CD4-positive, alpha-beta T cell (primary cell): ENCODE measurements at regions not wholly inside any gene's neighbourhood (a gene's known extent, or its start where the extent isn't known, plus 50 kb on each side); places are given as distances from the start of the nearest gene placed in this dataset.

Experiments used
- ATAC-seq: fragments of 200-7000 bp; cut with Tn5 transposase; one replicate; pipeline ENCODE4 v1.10.0; 2022; ENCODE audit warnings: mild to moderate bottlenecking; ENCODE audit not compliant: poor library complexity
- CTCF ChIA-PET: fragments of 350-600 bp; sonication (Branson Sonifier 250); formaldehyde crosslinking; loops from one replicate; lab custom pipeline; 2021; ENCODE audit warnings: antibody characterized with exemption, inconsistent platforms; lab: Charles Lee
- POLR2A ChIA-PET: fragments of 350-600 bp; sonication (Branson Sonifier 250); formaldehyde crosslinking; loops from one replicate; lab custom pipeline; 2021; ENCODE audit warnings: antibody characterized with exemption, inconsistent platforms; lab: Charles Lee
- DNase-seq, 14 experiments: peaks; one replicate each; pipeline ENCODE4 v3.0.0-alpha.2; 2013 to 2020; ENCODE audit warnings: mixed read lengths in 2 of 14
- H3K27ac ChIP-seq, 2 donors: one replicate each; pipeline versions ENCODE4 v1.5.1 to v1.7.0; 2013; ENCODE audit warnings: low read length in 2 of 2, low read depth in 1 of 2, mild to moderate bottlenecking in 1 of 2
- H3K27me3 ChIP-seq, 2 experiments: 1 replicate in 1 of 2; 2 replicates in 1 of 2; pipeline versions ENCODE4 v1.6.1 to v1.7.0; 2013; ENCODE audit warnings: low read length in 2 of 2, control low read depth in 1 of 2, mild to moderate bottlenecking in 1 of 2, moderate library complexity in 1 of 2; ENCODE audit not compliant: insufficient read depth in 2 of 2, control insufficient read depth in 1 of 2
- H3K36me3 ChIP-seq: one replicate; pipeline ENCODE4 v1.6.1; 2013; ENCODE audit warnings: low read length, control low read depth; ENCODE audit not compliant: insufficient read depth
- H3K4me1 ChIP-seq: one replicate; pipeline ENCODE4 v1.6.1; 2013; ENCODE audit warnings: low read length, control low read depth; ENCODE audit not compliant: insufficient read depth
- H3K4me3 ChIP-seq: one replicate; pipeline ENCODE4 v1.5.1; 2013; ENCODE audit warnings: mild to moderate bottlenecking, low read length, moderate library complexity
- H3K9me3 ChIP-seq, 2 experiments: 1 replicate in 1 of 2; 2 replicates in 1 of 2; pipeline versions ENCODE4 v1.6.1 to v1.7.0; 2013; ENCODE audit warnings: low read length in 2 of 2, mild to moderate bottlenecking in 2 of 2, control low read depth in 1 of 2, moderate library complexity in 1 of 2; ENCODE audit not compliant: control insufficient read depth in 1 of 2, insufficient read depth in 1 of 2
- H3K27ac Mint-ChIP-seq: one replicate; pipeline ENCODE4 v1.8.0; 2020; ENCODE audit warnings: mixed read lengths
- H3K27me3 Mint-ChIP-seq: one replicate; pipeline ENCODE4 v1.8.0; 2021; ENCODE audit warnings: mixed read lengths
- H3K36me3 Mint-ChIP-seq: one replicate; pipeline ENCODE4 v1.8.0; 2021; ENCODE audit warnings: low read depth, mixed read lengths
- H3K4me1 Mint-ChIP-seq: one replicate; pipeline ENCODE4 v1.8.0; 2021; ENCODE audit warnings: low read depth, mixed read lengths
- H3K4me3 Mint-ChIP-seq: one replicate; pipeline ENCODE4 v1.8.0; 2020; ENCODE audit warnings: mild to moderate bottlenecking, mixed read lengths
- H3K9me3 Mint-ChIP-seq: one replicate; pipeline ENCODE4 v1.8.0; 2020; ENCODE audit warnings: mixed read lengths
- intact Hi-C, 2 experiments: fragments of 100-400 bp; cut with DNase I in 1 of 2; cut with micrococcal nuclease in 1 of 2; formaldehyde crosslinking; loops; one replicate each; pipeline versions ENCODE4 v1.15.1 to v1.9.0; 2023 to 2025; cut with DNase I, micrococcal nuclease
- TF ChIP-seq, protein P1 (sequence below): fragments of 200-600 bp; IDR thresholded peaks from one replicate; pipeline ENCODE4 v1.8.0; 2022; ENCODE audit warnings: antibody characterized with exemption, mild to moderate bottlenecking

DNA sequence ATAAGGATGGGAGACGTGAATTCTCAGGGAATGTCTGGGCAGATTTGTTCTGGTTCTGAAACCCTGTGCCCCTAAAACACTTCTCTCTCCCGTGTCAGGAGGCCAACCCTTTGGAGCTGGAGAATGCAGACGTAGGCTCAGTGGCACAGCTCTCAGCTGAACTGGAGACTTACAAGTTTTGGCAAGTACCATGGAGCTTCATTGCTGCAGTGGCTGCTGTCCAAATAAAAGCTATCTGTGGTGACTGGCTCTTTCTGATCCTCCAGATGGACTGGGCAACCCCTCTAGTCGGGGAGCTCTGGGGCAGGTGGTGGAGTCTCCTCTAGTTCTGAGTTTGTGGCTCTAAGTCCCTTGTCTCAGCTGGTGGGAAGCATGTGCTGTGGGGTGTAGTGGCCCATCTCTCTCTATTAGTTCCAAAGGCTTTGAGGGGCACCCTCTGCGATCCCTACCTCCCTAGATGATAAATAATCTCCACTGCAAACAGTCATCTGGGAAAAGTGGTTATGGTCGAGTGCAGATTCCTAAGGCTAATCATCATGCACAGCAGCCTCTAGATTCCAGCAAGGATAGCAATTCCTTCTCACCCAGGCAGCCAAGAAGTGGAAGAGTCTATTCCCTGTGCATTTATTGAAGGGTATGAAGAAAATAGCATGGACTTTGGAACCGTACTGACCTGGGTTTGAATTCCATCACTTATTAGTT, 204.2 kb upstream of the KLF4 start:
- Mint-ChIP-seq H3K36me3 (no peaks in the 10 kb centered on the region), H3K27me3 (no peaks in the 10 kb centered on the region), H3K4me1 (no peaks in the 10 kb centered on the region), H3K27ac (no peak overlapping the region), H3K4me3 (no peak overlapping the region), H3K9me3 (no peaks in the 10 kb centered on the region)
- ATAC-seq (no peak), DNase-seq (no peak)
- TF ChIP-seq, protein P1, sequence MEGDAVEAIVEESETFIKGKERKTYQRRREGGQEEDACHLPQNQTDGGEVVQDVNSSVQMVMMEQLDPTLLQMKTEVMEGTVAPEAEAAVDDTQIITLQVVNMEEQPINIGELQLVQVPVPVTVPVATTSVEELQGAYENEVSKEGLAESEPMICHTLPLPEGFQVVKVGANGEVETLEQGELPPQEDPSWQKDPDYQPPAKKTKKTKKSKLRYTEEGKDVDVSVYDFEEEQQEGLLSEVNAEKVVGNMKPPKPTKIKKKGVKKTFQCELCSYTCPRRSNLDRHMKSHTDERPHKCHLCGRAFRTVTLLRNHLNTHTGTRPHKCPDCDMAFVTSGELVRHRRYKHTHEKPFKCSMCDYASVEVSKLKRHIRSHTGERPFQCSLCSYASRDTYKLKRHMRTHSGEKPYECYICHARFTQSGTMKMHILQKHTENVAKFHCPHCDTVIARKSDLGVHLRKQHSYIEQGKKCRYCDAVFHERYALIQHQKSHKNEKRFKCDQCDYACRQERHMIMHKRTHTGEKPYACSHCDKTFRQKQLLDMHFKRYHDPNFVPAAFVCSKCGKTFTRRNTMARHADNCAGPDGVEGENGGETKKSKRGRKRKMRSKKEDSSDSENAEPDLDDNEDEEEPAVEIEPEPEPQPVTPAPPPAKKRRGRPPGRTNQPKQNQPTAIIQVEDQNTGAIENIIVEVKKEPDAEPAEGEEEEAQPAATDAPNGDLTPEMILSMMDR, result no peak
- ChIA-PET CTCF (no interaction called here), POLR2A (no interaction called here)
- Histone ChIP-seq H3K4me3 (no peak overlapping the region), H3K27ac (no peak overlapping the region), H3K4me1 (no peaks in the 10 kb centered on the region), H3K27me3 (no peaks in the 10 kb centered on the region), H3K36me3 (no peaks in the 10 kb centered on the region), H3K9me3 (peaks cover 0 to 4% of the 10 kb centered on the region in 2 experiments)
- intact Hi-C loops, result no loop called here

DNA sequence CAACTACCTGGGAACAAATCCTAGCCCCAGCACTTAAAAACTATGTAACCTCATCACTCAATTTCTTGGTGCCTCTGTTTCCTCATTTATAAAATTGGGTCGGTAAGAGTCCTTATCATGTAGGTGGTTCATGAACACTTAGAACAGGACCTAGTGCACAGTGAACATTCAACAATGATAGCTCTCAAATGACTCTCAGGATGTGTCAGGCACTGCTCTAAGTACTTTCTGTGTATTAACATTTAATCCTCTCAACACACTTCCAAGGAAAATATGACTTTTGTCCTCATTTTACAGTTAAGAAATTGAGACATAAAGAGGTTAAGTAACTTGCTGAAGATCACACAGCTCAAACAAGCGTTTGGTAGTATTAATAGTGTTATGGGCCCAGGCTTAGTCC, 202.1 kb upstream of the KLF4 start:
- no peaks in the 10 kb centered on the region for H3K36me3 ChIP-seq
- intact Hi-C loops, result no loop called here
- H3K9me3 Mint-ChIP-seq, result no peaks in the 10 kb centered on the region
- ATAC-seq (no peak), DNase-seq (no peak)
- no peaks in the 10 kb centered on the region for H3K4me1 Mint-ChIP-seq
- CTCF ChIA-PET, result no interaction called here
- H3K27me3 ChIP-seq, result no peaks in the 10 kb centered on the region
- peaks cover 0 to 4% of the 10 kb centered on the region in 2 experiments for H3K9me3 ChIP-seq
- no peak overlapping the region for H3K4me3 ChIP-seq
- no peak overlapping the region for H3K4me3 Mint-ChIP-seq
- no peaks in the 10 kb centered on the region for H3K4me1 ChIP-seq
- no peaks in the 10 kb centered on the region for H3K27me3 Mint-ChIP-seq
- POLR2A ChIA-PET, result no interaction called here
- TF ChIP-seq, protein P1, result no peak
- H3K27ac ChIP-seq, result no peak overlapping the region
- H3K27ac Mint-ChIP-seq, result no peak overlapping the region
- H3K36me3 Mint-ChIP-seq, result no peaks in the 10 kb centered on the region

DNA sequence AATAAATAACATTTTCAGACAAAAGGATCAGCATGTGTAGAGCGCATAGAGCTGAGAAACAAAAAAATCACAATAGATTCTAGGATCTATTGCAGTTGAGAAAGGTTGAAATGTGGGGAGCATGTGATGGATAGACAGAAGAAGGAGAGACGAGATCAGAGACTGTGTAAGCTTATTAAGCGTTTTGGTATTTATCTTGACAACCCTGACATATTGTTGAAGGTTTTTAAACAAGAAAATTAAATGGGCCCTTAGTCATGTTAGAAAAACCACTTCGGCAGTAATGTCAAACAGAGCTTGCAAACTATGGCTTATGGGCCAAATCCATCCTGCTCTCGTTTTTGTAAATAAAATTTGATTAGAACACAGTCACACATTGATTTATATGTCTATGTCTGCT, 200.5 kb upstream of the KLF4 start:
- H3K9me3 ChIP-seq, result peaks cover 0 to 4% of the 10 kb centered on the region in 2 experiments
- no peaks in the 10 kb centered on the region for H3K27me3 Mint-ChIP-seq
- H3K36me3 Mint-ChIP-seq, result no peaks in the 10 kb centered on the region
- no peak for DNase-seq
- no peak overlapping the region for H3K4me3 ChIP-seq
- ChIA-PET POLR2A (no interaction called here), CTCF (no interaction called here)
- H3K4me3 Mint-ChIP-seq, result no peak overlapping the region
- TF ChIP-seq, protein P1, result no peak
- no peaks in the 10 kb centered on the region for H3K4me1 Mint-ChIP-seq
- H3K27ac Mint-ChIP-seq, result no peak overlapping the region
- no peak for ATAC-seq
- H3K27ac ChIP-seq, result no peak overlapping the region
- no peaks in the 10 kb centered on the region for H3K4me1 ChIP-seq
- H3K27me3 ChIP-seq, result no peaks in the 10 kb centered on the region
- no peaks in the 10 kb centered on the region for H3K36me3 ChIP-seq
- no peaks in the 10 kb centered on the region for H3K9me3 Mint-ChIP-seq
- intact Hi-C loops, result no loop called here
